GM18870 (cell line): ENCODE measurements at regions not wholly inside any gene's neighbourhood (a gene's known extent, or its start where the extent isn't known, plus 50 kb on each side); places are given as distances from the start of the nearest gene placed in this dataset.
"Not testable (repeated sequence)": the region's sequence is repeated elsewhere in the genome, so short reads cannot be mapped to it uniquely, and the experiment has no call there.

Experiments used
- ATAC-seq: cut with Tn5 transposase; IDR thresholded peaks from one replicate; pipeline ENCODE4 v1.9.1; 2021; ENCODE audit warnings: moderate library complexity; ENCODE audit not compliant: unreplicated experiment

GRCh38 chr5:88092958-88093605, 175.6 kb downstream of the TMEM161B start:
- ATAC-seq = no peak

- ATAC-seq = no peak
Measured at GRCh38 chr5:88092358-88092757, 176.3 kb downstream of the TMEM161B start.

- ATAC-seq = no peak
Measured at GRCh38 chr5:88090506-88090905, 178.1 kb downstream of the TMEM161B start.

- ATAC-seq = no peak
Measured at GRCh38 chr5:88089719-88090390, 178.8 kb downstream of the TMEM161B start.

GRCh38 chr5:88085462-88085861, 183.2 kb downstream of the TMEM161B start:
- ATAC-seq = no peak

GRCh38 chr5:88081877-88082276, 186.8 kb downstream of the TMEM161B start:
- ATAC-seq = no peak

- ATAC-seq = no peak
Measured at GRCh38 chr5:88063813-88064212, 204.8 kb downstream of the TMEM161B start.

- ATAC-seq = no peak
Measured at GRCh38 chr5:88060194-88060593, 208.5 kb downstream of the TMEM161B start.

GRCh38 chr5:88058625-88059024, 210.0 kb downstream of the TMEM161B start:
- no peak for ATAC-seq

- not testable (repeated sequence) for ATAC-seq
Measured at GRCh38 chr5:88052468-88052867, 216.2 kb downstream of the TMEM161B start.

- ATAC-seq = no peak
Measured at GRCh38 chr5:88051148-88051547, 217.5 kb downstream of the TMEM161B start.

GRCh38 chr5:88049737-88050136, 218.9 kb downstream of the TMEM161B start:
- ATAC-seq = no peak

- no peak for ATAC-seq
Measured at GRCh38 chr5:88049156-88049555, 219.5 kb downstream of the TMEM161B start.

- no peak for ATAC-seq
Measured at GRCh38 chr5:88045931-88046461, 222.6 kb downstream of the TMEM161B start.

- ATAC-seq = no peak
Measured at GRCh38 chr5:88045165-88045564, 223.5 kb downstream of the TMEM161B start.

- ATAC-seq = no peak
Measured at GRCh38 chr5:88034520-88034919, 234.1 kb downstream of the TMEM161B start.

GRCh38 chr5:88033191-88033590, 235.5 kb downstream of the TMEM161B start:
- no peak for ATAC-seq

- ATAC-seq = no peak
Measured at GRCh38 chr5:88029011-88029410, 239.6 kb downstream of the TMEM161B start.

GRCh38 chr5:88021141-88021540, 247.5 kb downstream of the TMEM161B start:
- no peak for ATAC-seq

- not testable (repeated sequence) for ATAC-seq
Measured at GRCh38 chr5:88014984-88015383, 253.7 kb downstream of the TMEM161B start.

GRCh38 chr5:88000877-88001276, 267.8 kb downstream of the TMEM161B start:
- no peak for ATAC-seq

- no peak for ATAC-seq
Measured at GRCh38 chr5:87997662-87998061, 271.0 kb downstream of the TMEM161B start.
